ENCODE measurements at regions not wholly inside any gene's neighbourhood (a gene's known extent, or its start where the extent isn't known, plus 50 kb on each side); places are given as distances from the start of the nearest gene placed in this dataset.

GRCh38 chr4:155011163-155011780 lies 197.2 kb upstream of the NPY2R start:
- no peaks in the 10 kb centered on the region for H3K27me3 ChIP-seq (ENCODE audit: control insufficient read depth in 2 of 2, insufficient read depth in 2 of 2, low read length in 2 of 2)
- H3K4me1 ChIP-seq (ENCODE audit: control insufficient read depth, extremely low read depth, insufficient read depth, low read length): peaks cover 11% of the 10 kb centered on the region
- no peak overlapping the region for H3K4me3 ChIP-seq (replicated peaks in 1 of 3; ENCODE audit: insufficient read depth in 1 of 3, low read depth in 1 of 3, low read length in 3 of 3)
- BruUV-seq (replicated peaks): no TSS peak
- dilution Hi-C loops (cut with MboI; ENCODE audit: extremely low pct_ligation_motif_present, low sequenced_read_pairs) (no loop called here), intact Hi-C loops (cut with micrococcal nuclease) (no loop called here)
- no peak overlapping the region for H3K9ac ChIP-seq (replicated peaks; ENCODE audit: extremely low read depth, insufficient read depth, low read length)
- H3K4me2 ChIP-seq (ENCODE audit: insufficient read depth, low read length): no peak overlapping the region
- no peaks in the 10 kb centered on the region for H3K9me1 ChIP-seq (replicated peaks; ENCODE audit: control insufficient read depth, extremely low read depth, insufficient read depth, low read length)
- TF ChIP-seq POLR2AphosphoS5 (IDR thresholded peaks at IDR 0.05; ENCODE audit: insufficient read depth, low read depth, low read length): no peak
- no peaks in the 10 kb centered on the region for H3K79me2 ChIP-seq (ENCODE audit: control insufficient read depth, insufficient read depth, low read length)
- H3K27ac ChIP-seq (ENCODE audit: insufficient read depth, low read depth, low read length): no peak overlapping the region
- POLR2A ChIA-PET: no interaction called here
- no peak for DNase-seq (ENCODE audit: low read depth, low spot score)
- H2AFZ ChIP-seq (ENCODE audit: low read depth, low read length): no peak overlapping the region
- H3K36me3 ChIP-seq (ENCODE audit: control insufficient read depth in 2 of 2, extremely low read depth in 1 of 2, insufficient read depth in 2 of 2, low read length in 2 of 2): no peaks in the 10 kb centered on the region
- CTCF ChIA-PET: interaction anchor here (1.0 to 2.3 kb wide), 3 partner anchors 15 to 29 kb away, joined by 3 to 7 read pairs (median 4); no protein-coding TSS in a partner anchor
- H4K20me1 ChIP-seq (replicated peaks; ENCODE audit: control insufficient read depth, extremely low read depth, insufficient read depth, low read length): no peaks in the 10 kb centered on the region
- FAIRE-seq: no peak
- no peaks in the 10 kb centered on the region for H3K9me3 ChIP-seq (replicated peaks; ENCODE audit: control insufficient read depth, insufficient read depth, low read length)

GRCh38 chr4:155012469-155012868 lies 196.0 kb upstream of the NPY2R start:
- dilution Hi-C loops (cut with MboI; ENCODE audit: extremely low pct_ligation_motif_present, low sequenced_read_pairs): no loop called here
- no peak for FAIRE-seq

More at GRCh38 chr4:155012469-155012868, 196.0 kb upstream of the NPY2R start:
- Histone ChIP-seq H3K9ac (replicated peaks; ENCODE audit: extremely low read depth, insufficient read depth, low read length) (no peak overlapping the region), H3K4me3 (replicated peaks in 1 of 3; ENCODE audit: insufficient read depth in 1 of 3, low read depth in 1 of 3, low read length in 3 of 3) (no peak overlapping the region), H3K79me2 (ENCODE audit: control insufficient read depth, insufficient read depth, low read length) (no peaks in the 10 kb centered on the region), H2AFZ (ENCODE audit: low read depth, low read length) (no peak overlapping the region), H3K27ac (ENCODE audit: insufficient read depth, low read depth, low read length) (no peak overlapping the region), H4K20me1 (replicated peaks; ENCODE audit: control insufficient read depth, extremely low read depth, insufficient read depth, low read length) (no peaks in the 10 kb centered on the region), H3K36me3 (ENCODE audit: control insufficient read depth in 2 of 2, extremely low read depth in 1 of 2, insufficient read depth in 2 of 2, low read length in 2 of 2) (no peaks in the 10 kb centered on the region), H3K9me3 (replicated peaks; ENCODE audit: control insufficient read depth, insufficient read depth, low read length) (no peaks in the 10 kb centered on the region), H3K27me3 (ENCODE audit: control insufficient read depth in 2 of 2, insufficient read depth in 2 of 2, low read length in 2 of 2) (no peaks in the 10 kb centered on the region), H3K9me1 (replicated peaks; ENCODE audit: control insufficient read depth, extremely low read depth, insufficient read depth, low read length) (no peaks in the 10 kb centered on the region), H3K4me1 (ENCODE audit: control insufficient read depth, extremely low read depth, insufficient read depth, low read length) (peaks cover 7% of the 10 kb centered on the region), H3K4me2 (ENCODE audit: insufficient read depth, low read length) (no peak overlapping the region)
- DNase-seq (ENCODE audit: low read depth, low spot score): no peak
- ChIA-PET POLR2A (interaction anchor here (0.7 kb wide), 1 partner anchor 714 kb away, joined by 3 read pairs; no protein-coding TSS in a partner anchor), CTCF (interaction anchor here (2.3 kb wide), 1 partner anchor 14 kb away, joined by 7 read pairs; no protein-coding TSS in a partner anchor)
- TF ChIP-seq GATA2 (IDR thresholded peaks at IDR 0.05; ENCODE audit: insufficient read depth, insufficient read length, low read depth, low read length) (no peak), EZH2 (IDR thresholded peaks at IDR 0.05; ENCODE audit: borderline replicate concordance, low read depth, low read length, severe bottlenecking) (no peak), JUN (IDR thresholded peaks at IDR 0.05; ENCODE audit: borderline replicate concordance, insufficient read depth, insufficient read length, low read depth) (no peak), MYC (IDR thresholded peaks at IDR 0.05; ENCODE audit: low read depth, low read length) (no peak), CTCF (IDR thresholded peaks at IDR 0.05; ENCODE audit: extremely low read depth in 1 of 2, insufficient read depth in 1 of 2, low read depth in 1 of 2, low read length in 2 of 2) (no peak), MAX (IDR thresholded peaks at IDR 0.05; ENCODE audit: insufficient read depth, insufficient read length) (no peak), POLR2AphosphoS5 (IDR thresholded peaks at IDR 0.05; ENCODE audit: insufficient read depth, low read depth, low read length) (no peak), FOS (IDR thresholded peaks at IDR 0.05; ENCODE audit: borderline replicate concordance, insufficient read depth, low read length) (no peak), POLR2A (IDR thresholded peaks at IDR 0.05; ENCODE audit: low read depth, low read length) (no peak)
- BruUV-seq (replicated peaks): no TSS peak
- intact Hi-C loops (cut with micrococcal nuclease): no loop called here
